Vagina (tissue), 2 donors: ENCODE measurements at regions not wholly inside any gene's neighbourhood (a gene's known extent, or its start where the extent isn't known, plus 50 kb on each side); places are given as distances from the start of the nearest gene placed in this dataset.

Experiments
- DNase-seq, 2 donors: peaks; one replicate each; pipeline ENCODE4 v3.0.0-alpha.2; 2017; ENCODE audit errors: extremely low spot score in 2 of 2
- H3K27ac ChIP-seq: fragments of 200-600 bp; sonication (generic); one replicate; pipeline ENCODE4 v1.5.1; 2019
- H3K27me3 ChIP-seq: fragments of 200-600 bp; sonication (generic); one replicate; pipeline ENCODE4 v1.5.1; 2019
- H3K36me3 ChIP-seq, 2 donors: fragments of 200-600 bp; sonication (generic); one replicate each; pipeline ENCODE4 v1.5.1; 2017 to 2019
- H3K4me1 ChIP-seq: fragments of 200-600 bp; sonication (generic); one replicate; pipeline ENCODE4 v1.5.1; 2019
- H3K4me3 ChIP-seq, 2 donors: fragments of 200-600 bp; sonication (generic); 1 replicate in 1 of 2; 2 replicates in 1 of 2; pipeline ENCODE4 v1.5.1; 2016 to 2019
- H3K9me3 ChIP-seq: fragments of 200-600 bp; sonication (generic); one replicate; pipeline ENCODE4 v1.5.1; 2019
- POLR2A ChIP-seq, 2 donors: fragments of 450-650 bp; IDR thresholded peaks; one replicate each; pipeline ENCODE4 v1.6.1; 2017; ENCODE audit warnings: antibody characterized with exemption in 2 of 2, mild to moderate bottlenecking in 2 of 2, moderate library complexity in 2 of 2
- POLR2AphosphoS5 ChIP-seq, 2 donors: sonication (generic); formaldehyde crosslinking; IDR thresholded peaks; one replicate each; pipeline ENCODE4 v1.9.0; 2017; ENCODE audit warnings: antibody characterized with exemption in 2 of 2, mild to moderate bottlenecking in 2 of 2, low read depth in 1 of 2; ENCODE audit not compliant: insufficient read depth in 1 of 2
- intact Hi-C: fragments of 100-400 bp; cut with DNase I; formaldehyde crosslinking; loops from one replicate; pipeline ENCODE4 v1.15.1; 2023
- TF ChIP-seq, protein P1 (sequence below), 3 experiments: fragments of 450-650 bp in 2 of 3; fragments of 200-600 bp in 1 of 3; sonication (generic) in 1 of 3; IDR thresholded peaks; one replicate each; pipeline ENCODE4 v1.5.1; 2017 to 2019; ENCODE audit warnings: antibody characterized with exemption in 3 of 3, mild to moderate bottlenecking in 2 of 3, moderate library complexity in 2 of 3

DNA sequence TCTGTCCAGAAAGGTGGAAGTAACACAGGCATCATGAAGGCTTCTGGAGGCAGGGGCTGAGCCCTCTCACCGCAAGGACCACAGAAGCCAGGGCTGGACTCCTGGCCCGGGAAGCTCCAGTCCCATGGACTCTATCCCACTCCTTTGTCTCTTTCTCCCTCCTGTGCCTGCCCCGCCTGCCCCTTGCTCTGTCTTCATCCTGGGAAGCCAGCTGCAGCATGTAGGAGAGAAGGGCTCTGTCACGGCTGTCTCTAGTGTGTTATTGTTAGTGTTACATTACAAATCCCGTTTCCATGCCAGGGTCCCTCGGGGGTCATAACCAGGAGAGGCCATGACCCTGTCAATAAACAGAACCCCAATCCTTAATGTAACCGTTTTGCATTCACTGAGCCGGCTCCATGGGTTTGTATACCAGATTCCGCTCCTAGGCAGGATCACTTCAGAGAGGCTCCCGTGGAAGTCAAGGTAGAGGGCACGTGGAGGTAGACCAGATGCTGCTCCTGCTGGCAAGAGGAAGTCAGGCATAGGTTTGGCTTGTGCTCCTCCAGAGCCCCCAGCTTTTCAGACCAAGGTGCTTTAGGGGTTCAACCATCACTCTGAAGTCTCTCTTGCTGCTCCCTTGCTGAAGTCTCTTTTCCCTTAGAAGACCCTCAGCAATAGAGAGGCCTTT, 293.2 kb downstream of the ETS1 start:
- DNase-seq: no peak
- H3K4me1 ChIP-seq: peaks cover 39% of the 10 kb centered on the region
- intact Hi-C loops: loop anchor here (5.0 kb wide), 1 partner anchor 333 kb away; no protein-coding TSS in a partner anchor
- no peak overlapping the region for H3K27ac ChIP-seq
- H3K9me3 ChIP-seq: no peaks in the 10 kb centered on the region
- no peak overlapping the region for H3K4me3 ChIP-seq
- TF ChIP-seq POLR2A (IDR thresholded peaks at IDR 0.05) (no peak), POLR2AphosphoS5 (IDR thresholded peaks at IDR 0.05; ENCODE audit: insufficient read depth in 1 of 2, low read depth in 1 of 2) (no peak)
- TF ChIP-seq, protein P1, sequence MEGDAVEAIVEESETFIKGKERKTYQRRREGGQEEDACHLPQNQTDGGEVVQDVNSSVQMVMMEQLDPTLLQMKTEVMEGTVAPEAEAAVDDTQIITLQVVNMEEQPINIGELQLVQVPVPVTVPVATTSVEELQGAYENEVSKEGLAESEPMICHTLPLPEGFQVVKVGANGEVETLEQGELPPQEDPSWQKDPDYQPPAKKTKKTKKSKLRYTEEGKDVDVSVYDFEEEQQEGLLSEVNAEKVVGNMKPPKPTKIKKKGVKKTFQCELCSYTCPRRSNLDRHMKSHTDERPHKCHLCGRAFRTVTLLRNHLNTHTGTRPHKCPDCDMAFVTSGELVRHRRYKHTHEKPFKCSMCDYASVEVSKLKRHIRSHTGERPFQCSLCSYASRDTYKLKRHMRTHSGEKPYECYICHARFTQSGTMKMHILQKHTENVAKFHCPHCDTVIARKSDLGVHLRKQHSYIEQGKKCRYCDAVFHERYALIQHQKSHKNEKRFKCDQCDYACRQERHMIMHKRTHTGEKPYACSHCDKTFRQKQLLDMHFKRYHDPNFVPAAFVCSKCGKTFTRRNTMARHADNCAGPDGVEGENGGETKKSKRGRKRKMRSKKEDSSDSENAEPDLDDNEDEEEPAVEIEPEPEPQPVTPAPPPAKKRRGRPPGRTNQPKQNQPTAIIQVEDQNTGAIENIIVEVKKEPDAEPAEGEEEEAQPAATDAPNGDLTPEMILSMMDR (IDR thresholded peaks at IDR 0.05): no peak
- no peaks in the 10 kb centered on the region for H3K27me3 ChIP-seq
- H3K36me3 ChIP-seq: no peaks in the 10 kb centered on the region

DNA sequence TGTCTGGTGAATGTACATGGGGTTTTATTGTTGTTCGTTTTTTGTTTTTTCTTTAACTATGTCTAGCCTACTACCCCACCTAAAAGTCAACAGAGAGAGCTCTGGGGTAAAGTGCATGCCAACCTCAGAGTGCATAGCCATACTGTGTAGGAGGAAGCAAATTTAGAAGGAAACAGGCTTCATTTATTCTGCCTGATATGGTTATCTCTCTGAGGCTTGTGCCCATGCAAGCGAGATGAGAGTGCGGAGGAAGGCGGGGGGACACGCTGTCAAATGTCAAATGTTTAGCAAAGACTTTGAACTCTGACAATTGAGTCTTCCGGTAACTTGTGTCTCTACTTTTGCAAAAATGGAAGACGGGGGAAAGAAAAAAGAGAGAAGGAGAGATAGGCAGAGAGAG, 295.5 kb downstream of the ETS1 start:
- Histone ChIP-seq H3K4me1 (peaks cover 20% of the 10 kb centered on the region), H3K36me3 (no peaks in the 10 kb centered on the region), H3K4me3 (no peak overlapping the region), H3K9me3 (no peaks in the 10 kb centered on the region), H3K27me3 (no peaks in the 10 kb centered on the region), H3K27ac (peak overlapping the region; percentile 49)
- intact Hi-C loops: loop anchor here (5.0 kb wide), 1 partner anchor 335 kb away; no protein-coding TSS in a partner anchor
- no peak for DNase-seq
- no peak for TF ChIP-seq POLR2A (IDR thresholded peaks at IDR 0.05)
- TF ChIP-seq POLR2AphosphoS5 (IDR thresholded peaks at IDR 0.05; ENCODE audit: insufficient read depth in 1 of 2, low read depth in 1 of 2): no peak
- TF ChIP-seq, protein P1 (IDR thresholded peaks at IDR 0.05): no peak

DNA sequence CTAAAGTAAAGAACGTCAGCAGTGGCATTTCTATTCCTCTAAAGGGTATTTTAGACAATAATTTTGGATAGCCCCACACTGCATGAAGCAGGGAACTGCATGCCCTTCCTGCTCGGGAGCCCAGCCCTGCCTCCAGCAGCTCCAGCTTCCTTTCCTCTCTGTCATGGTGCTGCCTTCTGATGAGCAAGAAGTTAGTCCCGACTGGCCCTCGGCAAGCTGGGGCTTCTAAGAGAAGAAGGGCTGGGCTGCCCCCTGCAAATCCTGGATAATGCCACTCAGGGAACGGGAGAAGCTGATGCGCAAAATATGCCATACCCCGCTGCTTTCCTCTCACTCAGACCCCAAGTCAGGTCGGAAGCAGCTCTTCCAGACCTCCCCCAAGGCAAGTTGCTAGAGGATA, 296.4 kb downstream of the ETS1 start:
- H3K27ac ChIP-seq: peak overlapping the region; percentile 50
- H3K4me1 ChIP-seq: peaks cover 20% of the 10 kb centered on the region
- H3K9me3 ChIP-seq: no peaks in the 10 kb centered on the region
- intact Hi-C loops: loop anchor here (5.0 kb wide), 1 partner anchor 336 kb away; no protein-coding TSS in a partner anchor
- H3K36me3 ChIP-seq: no peaks in the 10 kb centered on the region
- no peak for DNase-seq
- peak overlapping the region in 1 of 2 donors; percentile 7 for H3K4me3 ChIP-seq
- no peaks in the 10 kb centered on the region for H3K27me3 ChIP-seq
- TF ChIP-seq, protein P1 (IDR thresholded peaks at IDR 0.05): no peak
- no peak for TF ChIP-seq POLR2AphosphoS5 (IDR thresholded peaks at IDR 0.05; ENCODE audit: insufficient read depth in 1 of 2, low read depth in 1 of 2)
- no peak for TF ChIP-seq POLR2A (IDR thresholded peaks at IDR 0.05)

DNA sequence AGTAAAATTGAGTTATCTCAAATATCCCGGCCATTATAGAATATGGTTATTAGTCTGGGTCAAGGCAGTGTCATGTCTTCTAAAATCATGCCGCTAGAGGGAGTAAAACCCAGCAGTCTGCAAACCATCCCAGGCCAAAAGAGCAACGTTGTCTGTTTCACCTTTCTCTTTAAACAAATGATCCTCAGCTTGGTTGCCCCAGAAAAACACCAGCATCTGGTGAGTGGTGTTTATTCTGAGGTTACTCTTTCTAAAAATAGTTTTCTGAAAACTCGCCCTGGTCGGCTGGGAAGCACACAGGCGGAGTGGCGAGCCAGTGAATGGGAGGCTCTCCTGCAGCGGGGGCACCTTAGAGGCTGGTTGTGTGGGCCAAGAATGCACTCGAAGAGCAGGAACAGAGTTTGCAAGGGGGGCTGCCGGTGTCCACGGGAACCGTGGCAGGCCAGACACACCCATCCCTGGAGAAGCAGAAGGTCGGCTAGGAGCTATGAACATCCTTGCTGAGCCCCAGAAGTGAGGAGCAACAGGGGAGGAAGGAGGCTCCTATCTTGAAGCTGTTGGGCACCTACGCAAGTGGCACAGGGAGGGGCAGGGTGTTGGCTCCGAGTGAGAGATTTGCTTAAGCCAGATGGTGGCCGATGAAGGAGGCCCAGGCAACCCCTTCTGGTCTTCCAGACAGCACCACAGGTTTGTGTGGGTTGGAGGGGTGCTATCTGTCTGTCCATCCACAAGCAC, 297.1 kb downstream of the ETS1 start:
- H3K4me1 ChIP-seq: peaks cover 20% of the 10 kb centered on the region
- DNase-seq: no peak
- intact Hi-C loops: loop anchor here (5.0 kb wide), 1 partner anchor 337 kb away; no protein-coding TSS in a partner anchor
- peak overlapping the region in 1 of 2 donors; percentile 7 for H3K4me3 ChIP-seq
- no peaks in the 10 kb centered on the region for H3K27me3 ChIP-seq
- H3K9me3 ChIP-seq: no peaks in the 10 kb centered on the region
- H3K36me3 ChIP-seq: no peaks in the 10 kb centered on the region
- peak; percentile 40 to 70 for TF ChIP-seq POLR2AphosphoS5 (IDR thresholded peaks at IDR 0.05; ENCODE audit: insufficient read depth in 1 of 2, low read depth in 1 of 2)
- TF ChIP-seq, protein P1 (IDR thresholded peaks at IDR 0.05): peak; percentile 56 to 90 (median 88)
- no peak for TF ChIP-seq POLR2A (IDR thresholded peaks at IDR 0.05)
- H3K27ac ChIP-seq: peak overlapping the region; percentile 50
